Loucy (cell line): ENCODE measurements at regions not wholly inside any gene's neighbourhood (a gene's known extent, or its start where the extent isn't known, plus 50 kb on each side); places are given as distances from the start of the nearest gene placed in this dataset.

Source experiments
- H2AFZ ChIP-seq: fragments of 200-600 bp; sonication (generic); 2 replicates; pipeline ENCODE4 v1.6.0; 2016; ENCODE audit warnings: antibody characterized with exemption, mild to moderate bottlenecking, low read length, moderate library complexity
- H3F3A ChIP-seq: fragments of 200-600 bp; 2 replicates; pipeline ENCODE4 v1.6.0; 2016; ENCODE audit warnings: antibody characterized with exemption, low read depth, mild to moderate bottlenecking
- H3K27me3 ChIP-seq: fragments of 200-600 bp; sonication (generic); 2 replicates; pipeline ENCODE4 v1.6.1; 2014; ENCODE audit warnings: low read length, mild to moderate bottlenecking; ENCODE audit not compliant: insufficient read depth, poor library complexity, severe bottlenecking
- H3K36me3 ChIP-seq: fragments of 200-600 bp; sonication (generic); 2 replicates; pipeline ENCODE4 v1.6.1; 2016; ENCODE audit warnings: low read length; ENCODE audit not compliant: insufficient read depth
- H3K4me1 ChIP-seq: fragments of 200-600 bp; sonication (generic); 2 replicates; pipeline ENCODE4 v1.5.1; 2014; ENCODE audit warnings: low read length, mild to moderate bottlenecking; ENCODE audit not compliant: insufficient read depth, poor library complexity, severe bottlenecking
- H3K4me2 ChIP-seq: fragments of 200-600 bp; sonication (generic); 2 replicates; pipeline ENCODE4 v1.6.0; 2014; ENCODE audit warnings: antibody characterized with exemption, low read length, low read depth, mild to moderate bottlenecking; ENCODE audit not compliant: poor library complexity, severe bottlenecking
- H3K4me3 ChIP-seq: fragments of 200-600 bp; sonication (generic); 2 replicates; pipeline ENCODE4 v1.5.1; 2014; ENCODE audit warnings: low read length, mild to moderate bottlenecking, mixed read lengths; ENCODE audit not compliant: poor library complexity, severe bottlenecking
- H3K79me2 ChIP-seq: fragments of 200-600 bp; sonication (generic); 2 replicates; pipeline ENCODE4 v1.6.1; 2014; ENCODE audit warnings: low read length; ENCODE audit not compliant: insufficient read depth
- H3K9ac ChIP-seq: fragments of 200-600 bp; sonication (generic); 2 replicates; pipeline ENCODE4 v1.6.0; 2014; ENCODE audit warnings: mild to moderate bottlenecking, low read depth, low read length, moderate library complexity; ENCODE audit not compliant: poor library complexity, severe bottlenecking
- H3K9me2 ChIP-seq: fragments of 200-600 bp; sonication (generic); replicated peaks from 2 replicates; pipeline ENCODE4 v1.6.1; 2016; ENCODE audit warnings: low read depth, low read length, mixed read lengths
- H3K9me3 ChIP-seq: fragments of 200-600 bp; sonication (generic); 2 replicates; pipeline ENCODE4 v1.6.1; 2014; ENCODE audit warnings: mild to moderate bottlenecking, antibody characterized with exemption, low read length, low read depth; ENCODE audit not compliant: insufficient read depth
- H4K20me1 ChIP-seq: fragments of 200-600 bp; sonication (generic); 2 replicates; pipeline ENCODE4 v1.6.0; 2014; ENCODE audit warnings: antibody characterized with exemption, low read length, mild to moderate bottlenecking; ENCODE audit not compliant: insufficient read depth, poor library complexity, severe bottlenecking
- EZH2phosphoT487 ChIP-seq: fragments of 200-600 bp; IDR thresholded peaks from 2 replicates; pipeline ENCODE4 v1.6.1; 2018; ENCODE audit warnings: antibody characterized with exemption, mild to moderate bottlenecking, moderate library complexity, borderline replicate concordance
- TF ChIP-seq, protein P1 (sequence below): fragments of 200-600 bp; sonication (generic); conservative IDR thresholded peaks from 2 replicates; pipeline ENCODE4 v1.5.1; 2014; ENCODE audit warnings: mild to moderate bottlenecking, antibody characterized with exemption, low read length

DNA sequence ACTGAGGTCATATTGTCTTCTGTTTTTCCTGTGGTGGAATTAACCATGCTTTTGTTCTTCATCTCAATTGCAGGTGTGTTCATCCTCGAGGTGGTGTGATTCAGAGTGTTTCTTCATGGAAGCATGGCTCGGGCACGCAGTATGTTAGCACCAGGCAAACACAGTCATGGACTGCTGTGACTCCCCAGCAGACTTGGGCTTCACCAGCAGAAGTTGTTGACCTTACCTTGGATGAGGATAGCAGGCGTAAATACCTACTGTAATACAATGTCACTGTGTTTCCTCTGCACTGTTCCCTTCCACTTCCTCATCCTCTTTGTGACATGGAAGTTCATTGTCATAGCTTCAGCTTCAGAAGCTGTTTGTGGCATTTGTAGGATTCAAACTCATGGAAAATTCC lies 158.7 kb downstream of the HAUS1 start:
- Histone ChIP-seq H3K4me1 (no peaks in the 10 kb centered on the region), H3K4me3 (no peak overlapping the region)
- TF ChIP-seq, protein P1, sequence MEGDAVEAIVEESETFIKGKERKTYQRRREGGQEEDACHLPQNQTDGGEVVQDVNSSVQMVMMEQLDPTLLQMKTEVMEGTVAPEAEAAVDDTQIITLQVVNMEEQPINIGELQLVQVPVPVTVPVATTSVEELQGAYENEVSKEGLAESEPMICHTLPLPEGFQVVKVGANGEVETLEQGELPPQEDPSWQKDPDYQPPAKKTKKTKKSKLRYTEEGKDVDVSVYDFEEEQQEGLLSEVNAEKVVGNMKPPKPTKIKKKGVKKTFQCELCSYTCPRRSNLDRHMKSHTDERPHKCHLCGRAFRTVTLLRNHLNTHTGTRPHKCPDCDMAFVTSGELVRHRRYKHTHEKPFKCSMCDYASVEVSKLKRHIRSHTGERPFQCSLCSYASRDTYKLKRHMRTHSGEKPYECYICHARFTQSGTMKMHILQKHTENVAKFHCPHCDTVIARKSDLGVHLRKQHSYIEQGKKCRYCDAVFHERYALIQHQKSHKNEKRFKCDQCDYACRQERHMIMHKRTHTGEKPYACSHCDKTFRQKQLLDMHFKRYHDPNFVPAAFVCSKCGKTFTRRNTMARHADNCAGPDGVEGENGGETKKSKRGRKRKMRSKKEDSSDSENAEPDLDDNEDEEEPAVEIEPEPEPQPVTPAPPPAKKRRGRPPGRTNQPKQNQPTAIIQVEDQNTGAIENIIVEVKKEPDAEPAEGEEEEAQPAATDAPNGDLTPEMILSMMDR: no peak
- no peak for TF ChIP-seq EZH2phosphoT487

DNA sequence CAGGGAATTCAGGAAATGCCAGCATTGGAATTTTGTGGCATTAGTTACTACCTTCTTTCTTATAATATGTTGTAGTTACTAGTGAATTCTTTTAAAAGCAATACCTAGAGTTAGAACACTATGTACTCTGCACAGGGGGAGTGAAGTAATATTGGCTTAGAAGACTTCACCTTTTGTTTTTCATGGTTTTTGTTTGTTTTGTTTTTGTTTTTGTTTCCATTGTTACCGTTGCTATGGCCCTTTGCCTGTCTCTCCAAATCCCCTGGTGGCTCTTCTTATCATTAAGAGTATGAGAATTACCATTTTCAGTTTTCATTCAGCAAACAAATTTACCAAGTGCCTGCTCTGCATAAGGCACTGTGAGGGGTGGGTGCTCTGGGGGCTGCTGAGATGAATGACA lies 160.1 kb downstream of the HAUS1 start:
- no peaks in the 10 kb centered on the region for H3F3A ChIP-seq
- H4K20me1 ChIP-seq: no peaks in the 10 kb centered on the region

More for the DNA sequence above, 158.7 kb downstream of the HAUS1 start:
- Histone ChIP-seq H2AFZ (no peak overlapping the region), H3K9me2 (no peaks in the 10 kb centered on the region), H4K20me1 (no peaks in the 10 kb centered on the region), H3K9ac (no peak overlapping the region), H3K79me2 (peaks cover 31% of the 10 kb centered on the region; the same call in 1 of the 2 replicates), H3F3A (no peaks in the 10 kb centered on the region), H3K27me3 (no peaks in the 10 kb centered on the region), H3K9me3 (no peaks in the 10 kb centered on the region), H3K36me3 (peaks cover 46% of the 10 kb centered on the region), H3K4me2 (no peak overlapping the region)

DNA sequence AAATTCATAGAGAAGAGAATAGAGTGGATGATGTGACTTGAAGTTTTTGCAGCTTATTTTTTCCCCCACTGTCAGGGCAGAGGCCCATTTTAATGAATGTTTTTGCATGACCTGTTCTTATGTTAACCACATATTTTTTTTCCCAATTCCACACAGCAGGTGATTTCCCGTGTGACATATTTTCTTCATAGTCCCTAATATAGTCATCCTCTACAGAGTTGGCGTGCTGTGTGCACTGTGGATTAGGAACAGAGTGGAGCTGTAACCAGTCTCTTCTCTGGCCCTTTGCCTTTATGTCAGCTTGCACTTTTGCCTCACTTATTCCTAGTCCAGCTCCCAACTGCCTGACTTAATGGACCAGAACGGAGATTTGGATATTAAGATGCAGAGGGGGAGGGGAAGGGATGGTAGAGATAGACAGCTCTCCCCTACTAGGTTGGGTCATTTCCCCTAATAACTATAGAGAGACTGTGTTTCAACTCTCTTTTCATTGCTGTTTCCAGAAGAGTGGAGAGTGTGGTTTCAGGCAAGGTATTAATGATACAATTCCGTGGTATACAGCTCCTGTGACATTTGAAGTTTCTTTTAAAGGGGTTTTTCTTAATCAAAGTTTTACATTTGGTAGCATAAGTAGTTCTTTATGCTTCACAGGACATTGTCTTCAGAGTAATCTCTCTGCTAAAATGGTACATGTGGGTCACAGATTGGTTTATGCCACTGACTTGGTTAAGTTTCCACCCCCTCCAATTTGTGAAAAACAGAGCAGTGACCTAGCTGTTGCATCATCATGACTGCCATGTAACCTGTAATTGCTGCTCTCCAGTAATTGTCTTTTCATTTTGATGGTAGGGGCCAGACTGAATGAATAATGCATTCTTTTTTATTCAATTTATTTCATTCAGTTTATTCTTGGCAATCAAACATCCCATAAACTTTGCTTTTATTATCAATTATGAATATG lies 161.3 kb downstream of the HAUS1 start:
- Histone ChIP-seq H4K20me1 (no peaks in the 10 kb centered on the region), H3K9ac (no peak overlapping the region), H3K9me3 (no peaks in the 10 kb centered on the region), H3K9me2 (no peaks in the 10 kb centered on the region), H3K27me3 (no peaks in the 10 kb centered on the region), H3K36me3 (peaks cover 53% of the 10 kb centered on the region), H3K4me2 (no peak overlapping the region), H3K79me2 (peaks cover 9% of the 10 kb centered on the region; the same call in 1 of the 2 replicates), H3K4me1 (no peaks in the 10 kb centered on the region), H3F3A (no peaks in the 10 kb centered on the region), H3K4me3 (no peak overlapping the region), H2AFZ (no peak overlapping the region)
- TF ChIP-seq, protein P1: no peak
- no peak for TF ChIP-seq EZH2phosphoT487

More for the DNA sequence above, 160.1 kb downstream of the HAUS1 start:
- no peak overlapping the region for H3K4me3 ChIP-seq
- no peak for TF ChIP-seq EZH2phosphoT487
- TF ChIP-seq, protein P1: no peak
- H3K27me3 ChIP-seq: no peaks in the 10 kb centered on the region
- H3K4me2 ChIP-seq: no peak overlapping the region
- no peaks in the 10 kb centered on the region for H3K9me2 ChIP-seq
- peaks cover 53% of the 10 kb centered on the region for H3K36me3 ChIP-seq
- H3K79me2 ChIP-seq: peaks cover 21% of the 10 kb centered on the region; the same call in 1 of the 2 replicates
- H3K9me3 ChIP-seq: no peaks in the 10 kb centered on the region
- H3K9ac ChIP-seq: no peak overlapping the region
- H2AFZ ChIP-seq: no peak overlapping the region
- H3K4me1 ChIP-seq: no peaks in the 10 kb centered on the region
